K562 (cell line): ENCODE measurements at regions not wholly inside any gene's neighbourhood (a gene's known extent, or its start where the extent isn't known, plus 50 kb on each side); places are given as distances from the start of the nearest gene placed in this dataset.

Source experiments
- ATAC-seq: fragments of 200-7000 bp; cut with Tn5 transposase; 3 replicates; pipeline ENCODE4 v1.9.1; 2020; ENCODE audit warnings: moderate library complexity
- BruUV-seq: library from RNA; stranded (reverse); fragments of 400-500 nt; replicated peaks from 2 replicates; lab custom pipeline; 2021; lab: Mats Ljungman, UMichigan
- CTCF ChIA-PET: fragments of 300-600 bp; formaldehyde crosslinking; extraction: SDS; loops from one replicate; lab custom pipeline; 2021; ENCODE audit warnings: low intra/inter-chr PET ratio; lab: Yijun Ruan, JAX
- POLR2A ChIA-PET: fragments of 300-600, 350-650 bp; sonication (Branson Sonifier 250); formaldehyde crosslinking; extraction: SDS; loops from one replicate; lab custom pipeline; 2021; ENCODE audit warnings: antibody characterized with exemption, inconsistent platforms; lab: Yijun Ruan, JAX
- DNase-seq, 4 experiments: peaks; one replicate each; pipeline versions ENCODE4 v3.0.0 to v3.0.0-alpha.2; 2011 to 2018; ENCODE audit warnings: low spot score in 3 of 4, mixed read lengths in 3 of 4; ENCODE audit errors: extremely low read depth in 1 of 4
- FAIRE-seq: peaks from 2 replicates; lab custom pipeline; 2011; peaks lifted over from hg19 to GRCh38; lab: Jason Lieb, UNC
- H2AFZ ChIP-seq: 2 replicates; pipeline ENCODE4 v1.6.0; 2011; ENCODE audit warnings: low read depth, low read length, control low read depth, inconsistent platforms
- H3K27ac ChIP-seq: fragments of 200-600 bp; 3 replicates; pipeline ENCODE4 v1.8.0; 2011; ENCODE audit warnings: low read depth, mild to moderate bottlenecking, control low read depth, inconsistent platforms, low read length, moderate library complexity, mixed read lengths; ENCODE audit errors: extremely low read depth
- H3K27me3 ChIP-seq, 2 experiments: fragments of 300-600 bp in 1 of 2; 2 replicates in 1 of 2; 3 replicates in 1 of 2; pipeline versions ENCODE4 v1.6.0 to v1.8.0; 2011; ENCODE audit warnings: inconsistent platforms in 2 of 2, low read length in 2 of 2, mild to moderate bottlenecking in 1 of 2, mixed read lengths in 1 of 2, moderate library complexity in 1 of 2; ENCODE audit not compliant: control insufficient read depth in 2 of 2, insufficient read depth in 2 of 2
- H3K36me3 ChIP-seq: fragments of 300-600 bp; 3 replicates; pipeline ENCODE4 v1.8.0; 2011; ENCODE audit warnings: mild to moderate bottlenecking, low read length, inconsistent platforms; ENCODE audit not compliant: control insufficient read depth, insufficient read depth
- H3K4me1 ChIP-seq, 2 experiments: fragments of 200-600 bp in 1 of 2; replicated peaks in 1 of 2; 2 replicates in 1 of 2; 3 replicates in 1 of 2; pipeline versions ENCODE4 v1.5.1 to v1.8.0; 2011; ENCODE audit warnings: inconsistent platforms in 2 of 2, low read length in 2 of 2, mild to moderate bottlenecking in 1 of 2, mixed read lengths in 1 of 2, moderate library complexity in 1 of 2; ENCODE audit not compliant: control insufficient read depth in 2 of 2, insufficient read depth in 2 of 2
- H3K4me2 ChIP-seq: 2 replicates; pipeline ENCODE4 v1.6.1; 2011; ENCODE audit warnings: low read length, control low read depth, inconsistent platforms, mixed read lengths; ENCODE audit not compliant: insufficient read depth
- H3K4me3 ChIP-seq: fragments of 200-600 bp; sonication (generic), shearing (Covaris generic); 2 replicates; pipeline ENCODE4 v1.5.1; 2016; ENCODE audit warnings: control low read depth, inconsistent platforms
- H3K79me2 ChIP-seq: fragments of 200-600 bp; 3 replicates; pipeline ENCODE4 v1.8.0; 2011; ENCODE audit warnings: low read length, inconsistent platforms; ENCODE audit not compliant: control insufficient read depth, insufficient read depth
- H3K9ac ChIP-seq, 2 experiments: 2 replicates each; pipeline versions ENCODE4 v1.6.0 to v1.6.1; 2011; ENCODE audit warnings: low read depth in 2 of 2, low read length in 2 of 2, control low read depth in 1 of 2, inconsistent platforms in 1 of 2, mild to moderate bottlenecking in 1 of 2, mixed read lengths in 1 of 2; ENCODE audit not compliant: insufficient read depth in 1 of 2
- H3K9me1 ChIP-seq: one replicate; pipeline ENCODE4 v1.6.0; 2011; ENCODE audit warnings: inconsistent platforms, mild to moderate bottlenecking, low read length, moderate library complexity; ENCODE audit not compliant: control insufficient read depth, insufficient read depth
- H3K9me3 ChIP-seq: replicated peaks from 2 replicates; pipeline ENCODE4 v1.5.1; 2011; ENCODE audit warnings: low read depth, low read length, inconsistent platforms; ENCODE audit not compliant: control insufficient read depth, insufficient read depth
- H4K20me1 ChIP-seq: replicated peaks from 2 replicates; pipeline ENCODE4 v1.6.1; 2011; ENCODE audit warnings: low read length, inconsistent platforms, mixed read lengths; ENCODE audit not compliant: control insufficient read depth, insufficient read depth
- ATF7 ChIP-seq: fragments of 450-650 bp; IDR thresholded peaks from 2 replicates; pipeline ENCODE4 v1.7.1; 2014; ENCODE audit warnings: mild to moderate bottlenecking, moderate library complexity
- CEBPZ ChIP-seq: fragments of 150-350 bp; IDR thresholded peaks from 2 replicates; pipeline ENCODE4 v1.6.1; 2014; ENCODE audit warnings: low read depth, mild to moderate bottlenecking, low read length, borderline replicate concordance
- E2F1 ChIP-seq: sonication (generic); formaldehyde crosslinking; IDR thresholded peaks from 2 replicates; pipeline ENCODE4 v1.8.1; 2023; ENCODE audit warnings: mild to moderate bottlenecking, missing genetic modification reagents, moderate library complexity
- ESRRB ChIP-seq: fragments of 250-450 bp; sonication (Bioruptor Pico); IDR thresholded peaks from 2 replicates; pipeline ENCODE4 v1.5.0; 2020; ENCODE audit warnings: mild to moderate bottlenecking, moderate library complexity, borderline replicate concordance
- IRF2 ChIP-seq: sonication (generic); formaldehyde crosslinking; IDR thresholded peaks from 2 replicates; pipeline ENCODE4 v1.8.1; 2022; ENCODE audit warnings: mild to moderate bottlenecking, missing genetic modification reagents
- MTA2 ChIP-seq: fragments of 450-650 bp; IDR thresholded peaks from 2 replicates; pipeline ENCODE4 v1.6.1; 2016; ENCODE audit warnings: low read depth
- MXI1 ChIP-seq: IDR thresholded peaks from 2 replicates; pipeline ENCODE4 v1.6.1; 2011; ENCODE audit warnings: low read depth, mild to moderate bottlenecking, improper control_type of control experiment, low read length
- NFIC ChIP-seq: fragments of 450-650 bp; IDR thresholded peaks from 2 replicates; pipeline ENCODE4 v1.6.1; 2017; ENCODE audit warnings: mild to moderate bottlenecking, inconsistent platforms
- PRPF4 ChIP-seq: fragments of 200-400 bp; formaldehyde crosslinking; IDR thresholded peaks from one replicate; pipeline ENCODE4 v1.6.1; 2017; ENCODE audit warnings: low read length, low read depth, mild to moderate bottlenecking; ENCODE audit not compliant: insufficient read depth, poor library complexity, severe bottlenecking
- SIX5 ChIP-seq, 2 experiments: IDR thresholded peaks; 2 replicates each; pipeline ENCODE4 v1.6.1; 2011; ENCODE audit warnings: low read length in 2 of 2, borderline replicate concordance in 1 of 2, low read depth in 1 of 2, mild to moderate bottlenecking in 1 of 2, moderate library complexity in 1 of 2; ENCODE audit not compliant: insufficient read depth in 1 of 2
- SRSF3 ChIP-seq: fragments of 200-400 bp; formaldehyde crosslinking; IDR thresholded peaks from 2 replicates; pipeline ENCODE4 v1.6.1; 2016; ENCODE audit warnings: mild to moderate bottlenecking, low read length, moderate library complexity; ENCODE audit not compliant: insufficient read depth
- TCF7L2 ChIP-seq: fragments of 150-350 bp; IDR thresholded peaks from 2 replicates; pipeline ENCODE4 v1.6.1; 2016; ENCODE audit warnings: low read depth, mild to moderate bottlenecking, low read length, moderate library complexity
- TRIM24 ChIP-seq, 2 experiments: fragments of 450-650 bp; IDR thresholded peaks; 2 replicates each; pipeline ENCODE4 v1.6.1; 2016
- ZFPM2 ChIP-seq: fragments of 250-450 bp; sonication (Bioruptor Pico); IDR thresholded peaks from 2 replicates; pipeline ENCODE4 v1.5.1; 2022; ENCODE audit warnings: mild to moderate bottlenecking
- ZNF174 ChIP-seq: fragments of 250-450 bp; sonication (Bioruptor Pico); IDR thresholded peaks from 2 replicates; pipeline ENCODE4 v1.4.0; 2020; ENCODE audit warnings: mild to moderate bottlenecking
- ZNF583 ChIP-seq: fragments of 250-450 bp; sonication (Bioruptor Pico); IDR thresholded peaks from 2 replicates; pipeline ENCODE4 v1.4.0; 2020
- ZNF668 ChIP-seq: fragments of 250-450 bp; sonication (Bioruptor Pico); IDR thresholded peaks from 2 replicates; pipeline ENCODE4 v1.8.0; 2022; ENCODE audit warnings: mild to moderate bottlenecking, inconsistent platforms
- WGBS: fragments of 100-300 bp; shearing (Covaris generic); methylation state at CpG from one replicate; pipeline ENCODE4 v1.1.6; 2016; ENCODE audit warnings: low coverage, mixed read lengths; ENCODE audit not compliant: insufficient coverage; ENCODE audit errors: missing lambda C conversion rate; 5-methylcytosine and 5-hydroxymethylcytosine counted together
- in situ Hi-C: fragments of 300-500 bp; cut with MboI; formaldehyde crosslinking; loops from 4 replicates; pipeline ENCODE4 v1.15.0; 2018; ENCODE audit warnings: inconsistent platforms, mixed read lengths
- intact Hi-C: fragments of 100-400 bp; cut with micrococcal nuclease; formaldehyde crosslinking; loops from 2 replicates; pipeline ENCODE4 v1.14.2; 2022

DNA sequence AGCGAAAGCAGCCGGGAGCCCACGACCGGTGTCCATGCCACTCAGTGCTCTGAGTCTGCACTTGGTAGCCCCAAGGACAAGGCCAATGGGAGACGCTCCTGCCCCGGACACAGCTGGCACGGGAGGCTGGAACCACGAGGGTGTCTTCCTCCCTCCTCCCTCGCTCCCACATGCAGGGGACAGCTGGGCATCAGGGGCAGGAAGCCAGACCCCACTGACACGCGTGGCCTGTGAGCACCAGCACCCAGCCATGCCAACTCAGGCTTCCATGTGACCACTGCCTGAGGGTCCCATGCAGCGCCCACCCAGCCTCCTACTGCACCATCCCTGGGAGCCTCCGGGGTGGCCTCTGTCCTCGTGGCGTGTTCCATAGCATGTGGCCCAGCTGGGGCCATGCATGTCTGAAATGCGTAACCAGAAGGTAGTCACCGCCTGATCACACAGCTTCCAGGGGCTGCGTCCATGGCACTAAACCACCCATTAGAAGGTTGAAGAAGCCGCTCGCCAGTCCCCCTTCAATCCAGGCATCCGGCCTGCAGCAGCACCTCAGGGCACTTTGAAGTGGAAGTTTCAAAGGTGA, 323.2 kb upstream of the SALL3 start:
- Histone ChIP-seq H4K20me1 (no peaks in the 10 kb centered on the region), H3K9ac (no peak overlapping the region), H3K4me3 (no peak overlapping the region), H3K4me1 (no peaks in the 10 kb centered on the region), H3K27me3 (no peaks in the 10 kb centered on the region; a peak in 1 of 5 replicates), H3K79me2 (no peaks in the 10 kb centered on the region), H3K27ac (no peak overlapping the region), H3K9me1 (no peaks in the 10 kb centered on the region), H3K4me2 (no peak overlapping the region), H3K9me3 (no peaks in the 10 kb centered on the region), H3K36me3 (no peaks in the 10 kb centered on the region), H2AFZ (no peak overlapping the region)
- DNase-seq (no peak), FAIRE-seq (no peak), ATAC-seq (no peak)
- intact Hi-C loops (no loop called here), in situ Hi-C loops (no loop called here)
- ChIA-PET CTCF (no interaction called here), POLR2A (no interaction called here)
- 3% methylated on average over 14 of the region's 21 CpGs for WGBS
- no TSS peak for BruUV-seq
- TF ChIP-seq NFIC, result no peak
- TF ChIP-seq SIX5 (IDR thresholded peaks at IDR 0.05; ENCODE audit: borderline replicate concordance in 1 of 2, insufficient read depth in 1 of 2, low read depth in 1 of 2, low read length in 2 of 2), result no peak
- TF ChIP-seq PRPF4, result no peak
- no peak for TF ChIP-seq IRF2 (CRISPR knock-in tag)
- TF ChIP-seq MXI1, result no peak
- TF ChIP-seq SRSF3, result no peak
- no peak for TF ChIP-seq CEBPZ
- TF ChIP-seq TCF7L2, result no peak
- TF ChIP-seq ZNF174 (CRISPR knock-in tag), result no peak
- no peak for TF ChIP-seq ZNF583 (CRISPR knock-in tag)
- no peak for TF ChIP-seq E2F1 (CRISPR knock-in tag)
- TF ChIP-seq ZFPM2 (CRISPR knock-in tag), result no peak
- no peak for TF ChIP-seq ATF7
- TF ChIP-seq ZNF668, result no peak
- TF ChIP-seq TRIM24 (IDR thresholded peaks at IDR 0.05), result no peak
- TF ChIP-seq MTA2, result no peak
- no peak for TF ChIP-seq ESRRB (CRISPR knock-in tag)
